ENCODE measurements at regions not wholly inside any gene's neighbourhood (a gene's known extent, or its start where the extent isn't known, plus 50 kb on each side); places are given as distances from the start of the nearest gene placed in this dataset.

- H3K4me1 Mint-ChIP-seq (ENCODE audit: low read depth): no peaks in the 10 kb centered on the region
- no peaks in the 10 kb centered on the region for H3K36me3 Mint-ChIP-seq (ENCODE audit: low read depth)
- no peak overlapping the region for H3K4me3 Mint-ChIP-seq
- intact Hi-C loops (cut with micrococcal nuclease): no loop called here
- ChIA-PET CTCF (no interaction called here), POLR2A (no interaction called here)
- peaks cover 4% of the 10 kb centered on the region for H3K27me3 Mint-ChIP-seq
- ATAC-seq (no peak), DNase-seq (no peak)
- TF ChIP-seq, protein P1, sequence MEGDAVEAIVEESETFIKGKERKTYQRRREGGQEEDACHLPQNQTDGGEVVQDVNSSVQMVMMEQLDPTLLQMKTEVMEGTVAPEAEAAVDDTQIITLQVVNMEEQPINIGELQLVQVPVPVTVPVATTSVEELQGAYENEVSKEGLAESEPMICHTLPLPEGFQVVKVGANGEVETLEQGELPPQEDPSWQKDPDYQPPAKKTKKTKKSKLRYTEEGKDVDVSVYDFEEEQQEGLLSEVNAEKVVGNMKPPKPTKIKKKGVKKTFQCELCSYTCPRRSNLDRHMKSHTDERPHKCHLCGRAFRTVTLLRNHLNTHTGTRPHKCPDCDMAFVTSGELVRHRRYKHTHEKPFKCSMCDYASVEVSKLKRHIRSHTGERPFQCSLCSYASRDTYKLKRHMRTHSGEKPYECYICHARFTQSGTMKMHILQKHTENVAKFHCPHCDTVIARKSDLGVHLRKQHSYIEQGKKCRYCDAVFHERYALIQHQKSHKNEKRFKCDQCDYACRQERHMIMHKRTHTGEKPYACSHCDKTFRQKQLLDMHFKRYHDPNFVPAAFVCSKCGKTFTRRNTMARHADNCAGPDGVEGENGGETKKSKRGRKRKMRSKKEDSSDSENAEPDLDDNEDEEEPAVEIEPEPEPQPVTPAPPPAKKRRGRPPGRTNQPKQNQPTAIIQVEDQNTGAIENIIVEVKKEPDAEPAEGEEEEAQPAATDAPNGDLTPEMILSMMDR (IDR thresholded peaks at IDR 0.05): no peak
- no peaks in the 10 kb centered on the region for H3K9me3 Mint-ChIP-seq
- no peak overlapping the region for H3K27ac Mint-ChIP-seq
Observed at GRCh38 chr19:31421856-31422255, 72.6 kb upstream of the TSHZ3 start.

DNA sequence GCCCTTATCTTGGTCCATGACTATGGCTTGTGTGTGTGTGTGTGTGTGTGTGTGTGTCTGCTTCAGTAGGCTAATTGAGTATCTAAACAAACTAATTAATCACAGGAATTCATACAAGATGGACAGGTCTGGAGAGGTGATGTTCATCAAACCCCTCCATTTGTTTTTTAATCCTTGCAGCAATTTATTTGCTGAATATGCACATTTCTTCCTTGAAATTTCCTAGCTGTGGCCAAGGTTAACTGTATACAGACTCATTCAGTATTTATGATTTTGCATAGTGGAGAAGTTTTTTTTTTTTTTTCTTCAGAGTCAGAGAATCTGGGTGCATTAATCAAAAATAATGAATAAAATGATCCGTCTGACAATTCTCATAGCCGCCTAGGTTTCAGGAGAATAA lies 74.7 kb upstream of the TSHZ3 start:
- H3K27ac Mint-ChIP-seq: no peak overlapping the region
- H3K36me3 Mint-ChIP-seq (ENCODE audit: low read depth): no peaks in the 10 kb centered on the region
- POLR2A ChIA-PET: no interaction called here
- H3K9me3 Mint-ChIP-seq: no peaks in the 10 kb centered on the region
- no peaks in the 10 kb centered on the region for H3K4me1 Mint-ChIP-seq (ENCODE audit: low read depth)
- TF ChIP-seq, protein P1 (IDR thresholded peaks at IDR 0.05): no peak
- intact Hi-C loops (cut with micrococcal nuclease): no loop called here
- peaks cover 6% of the 10 kb centered on the region for H3K27me3 Mint-ChIP-seq
- ATAC-seq (no peak), DNase-seq (no peak)
- CTCF ChIA-PET: no interaction called here
- H3K4me3 Mint-ChIP-seq: no peak overlapping the region

GRCh38 chr19:31424861-31425620 lies 75.8 kb upstream of the TSHZ3 start:
- DNase-seq (no peak), ATAC-seq (no peak)
- TF ChIP-seq, protein P1 (IDR thresholded peaks at IDR 0.05): no peak
- no peaks in the 10 kb centered on the region for H3K36me3 Mint-ChIP-seq (ENCODE audit: low read depth)
- H3K4me1 Mint-ChIP-seq (ENCODE audit: low read depth): no peaks in the 10 kb centered on the region
- intact Hi-C loops (cut with micrococcal nuclease): no loop called here
- no peaks in the 10 kb centered on the region for H3K9me3 Mint-ChIP-seq
- ChIA-PET POLR2A (no interaction called here), CTCF (no interaction called here)
- H3K27ac Mint-ChIP-seq: no peak overlapping the region
- no peak overlapping the region for H3K4me3 Mint-ChIP-seq
- peaks cover 6% of the 10 kb centered on the region for H3K27me3 Mint-ChIP-seq

- Mint-ChIP-seq H3K36me3 (ENCODE audit: low read depth) (no peaks in the 10 kb centered on the region), H3K4me3 (no peak overlapping the region), H3K4me1 (ENCODE audit: low read depth) (no peaks in the 10 kb centered on the region), H3K9me3 (no peaks in the 10 kb centered on the region), H3K27ac (no peak overlapping the region), H3K27me3 (peaks cover 6% of the 10 kb centered on the region)
- TF ChIP-seq, protein P1 (IDR thresholded peaks at IDR 0.05): no peak
- ChIA-PET POLR2A (no interaction called here), CTCF (no interaction called here)
- intact Hi-C loops (cut with micrococcal nuclease): no loop called here
- DNase-seq: no peak
- no peak for ATAC-seq
Observed at GRCh38 chr19:31427857-31428256, 78.6 kb upstream of the TSHZ3 start.

- TF ChIP-seq, protein P1 (IDR thresholded peaks at IDR 0.05): no peak
- intact Hi-C loops (cut with micrococcal nuclease): no loop called here
- H3K36me3 Mint-ChIP-seq (ENCODE audit: low read depth): no peaks in the 10 kb centered on the region
- H3K27me3 Mint-ChIP-seq: peaks cover 12% of the 10 kb centered on the region
- no peak for ATAC-seq
- ChIA-PET CTCF (no interaction called here), POLR2A (no interaction called here)
- DNase-seq: no peak
- no peak overlapping the region for H3K27ac Mint-ChIP-seq
- H3K4me3 Mint-ChIP-seq: no peak overlapping the region
- H3K4me1 Mint-ChIP-seq (ENCODE audit: low read depth): no peaks in the 10 kb centered on the region
- peaks cover 2% of the 10 kb centered on the region for H3K9me3 Mint-ChIP-seq
Observed at GRCh38 chr19:31430381-31430780, 81.1 kb upstream of the TSHZ3 start.
